SK-N-SH (cell line): ENCODE measurements at regions not wholly inside any gene's neighbourhood (a gene's known extent, or its start where the extent isn't known, plus 50 kb on each side); places are given as distances from the start of the nearest gene placed in this dataset.

Experiments
- CTCF ChIA-PET: fragments of 300-600, 350-600 bp; formaldehyde crosslinking; extraction: SDS; loops from one replicate; lab custom pipeline; 2021; lab: Yijun Ruan, JAX
- POLR2A ChIA-PET: fragments of 350-600 bp; sonication (Branson Sonifier 250); formaldehyde crosslinking; extraction: SDS; loops from one replicate; lab custom pipeline; 2020; ENCODE audit warnings: antibody characterized with exemption, inconsistent platforms; lab: Yijun Ruan, JAX
- DNase-seq: peaks from one replicate; pipeline ENCODE4 v3.0.0; 2012
- H2AFZ ChIP-seq: fragments of 200-600 bp; sonication (generic); 2 replicates; pipeline ENCODE4 v1.8.1; 2016; ENCODE audit warnings: antibody characterized with exemption, mild to moderate bottlenecking, low read depth
- H3F3A ChIP-seq: fragments of 200-600 bp; sonication (generic); replicated peaks from 2 replicates; pipeline ENCODE3; 2016; ENCODE audit warnings: antibody characterized with exemption, mild to moderate bottlenecking; ENCODE audit not compliant: insufficient read depth
- H3K27ac ChIP-seq, 2 experiments: fragments of 200-500 bp in 1 of 2; fragments of 200-600 bp in 1 of 2; sonication (Bioruptor generic) in 1 of 2; sonication (generic), shearing (Covaris generic) in 1 of 2; 2 replicates each; pipeline versions ENCODE4 v1.5.1 to v1.6.1; 2014 to 2016; ENCODE audit warnings: low read depth in 2 of 2, inconsistent platforms in 1 of 2, low read length in 1 of 2, mild to moderate bottlenecking in 1 of 2, mixed read lengths in 1 of 2
- H3K27me3 ChIP-seq: fragments of 200-600 bp; sonication (generic), shearing (Covaris generic); 2 replicates; pipeline ENCODE4 v1.6.1; 2016; ENCODE audit warnings: mixed run types; ENCODE audit not compliant: insufficient read depth
- H3K36me3 ChIP-seq, 2 experiments: fragments of 200-500 bp in 1 of 2; fragments of 200-600 bp in 1 of 2; sonication (Bioruptor generic) in 1 of 2; sonication (generic) in 1 of 2; replicated peaks in 1 of 2; 2 replicates each; pipeline versions ENCODE3 to v1.5.1; 2014 to 2016; ENCODE audit warnings: low read length in 1 of 2, mild to moderate bottlenecking in 1 of 2; ENCODE audit not compliant: insufficient read depth in 2 of 2, control insufficient read depth in 1 of 2
- H3K4me1 ChIP-seq, 2 experiments: fragments of 200-500 bp in 1 of 2; fragments of 200-600 bp in 1 of 2; sonication (Bioruptor generic) in 1 of 2; sonication (generic), shearing (Covaris generic) in 1 of 2; 2 replicates each; pipeline versions ENCODE4 v1.5.1 to v1.6.1; 2014 to 2016; ENCODE audit warnings: low read depth in 1 of 2, low read length in 1 of 2, mixed run types in 1 of 2; ENCODE audit not compliant: insufficient read depth in 2 of 2, control insufficient read depth in 1 of 2
- H3K4me2 ChIP-seq: fragments of 200-600 bp; sonication (generic), shearing (Covaris generic); 2 replicates; pipeline ENCODE4 v1.6.1; 2017; ENCODE audit warnings: mixed run types
- H3K4me3 ChIP-seq, 2 experiments: fragments of 200-500 bp in 1 of 2; fragments of 200-600 bp in 1 of 2; sonication (Bioruptor generic) in 1 of 2; sonication (generic), shearing (Covaris generic) in 1 of 2; 2 replicates each; pipeline versions ENCODE4 v1.5.1 to v1.8.1; 2014 to 2016; ENCODE audit warnings: low read depth in 2 of 2, inconsistent platforms in 1 of 2, low read length in 1 of 2, mild to moderate bottlenecking in 1 of 2, mixed read lengths in 1 of 2, moderate library complexity in 1 of 2
- H3K79me2 ChIP-seq: fragments of 200-600 bp; sonication (generic); 2 replicates; pipeline ENCODE4 v1.8.1; 2017; ENCODE audit warnings: mild to moderate bottlenecking; ENCODE audit not compliant: insufficient read depth
- H3K9ac ChIP-seq: fragments of 200-600 bp; sonication (generic); 2 replicates; pipeline ENCODE4 v1.6.1; 2017; ENCODE audit warnings: mixed run types
- H3K9me2 ChIP-seq: fragments of 200-600 bp; sonication (generic); 2 replicates; pipeline ENCODE4 v1.6.1; 2017; ENCODE audit warnings: mixed run types
- H3K9me3 ChIP-seq: fragments of 200-600 bp; sonication (generic); 2 replicates; pipeline ENCODE4 v1.6.1; 2017; ENCODE audit warnings: mixed run types, mild to moderate bottlenecking, moderate library complexity
- H4K20me1 ChIP-seq: fragments of 200-600 bp; sonication (generic); 2 replicates; pipeline ENCODE4 v1.6.1; 2017; ENCODE audit warnings: mild to moderate bottlenecking, mixed run types; ENCODE audit not compliant: insufficient read depth
- EZH2phosphoT487 ChIP-seq: fragments of 200-600 bp; sonication (generic); IDR thresholded peaks from 2 replicates; pipeline ENCODE4 v1.6.1; 2017; ENCODE audit warnings: low read depth, mixed run types, mild to moderate bottlenecking, antibody characterized with exemption, moderate library complexity, borderline replicate concordance
- IRF3 ChIP-seq: fragments of 150-350 bp; IDR thresholded peaks from 2 replicates; pipeline ENCODE4 v1.6.1; 2016; ENCODE audit warnings: mild to moderate bottlenecking, low read depth, low read length
- PBX3 ChIP-seq: IDR thresholded peaks from 2 replicates; pipeline ENCODE4; 2012
- POLR2AphosphoS5 ChIP-seq: IDR thresholded peaks from 2 replicates; pipeline ENCODE4 v1.6.1; 2012; ENCODE audit warnings: low read depth, low read length
- REST ChIP-seq: IDR thresholded peaks from 2 replicates; pipeline ENCODE4 v1.6.1; 2012; ENCODE audit warnings: mild to moderate bottlenecking, low read depth, low read length, moderate library complexity
- RFX5 ChIP-seq: IDR thresholded peaks from 2 replicates; pipeline ENCODE4 v1.6.1; 2012; ENCODE audit warnings: mild to moderate bottlenecking, improper control_type of control experiment, low read length
- TAF1 ChIP-seq: IDR thresholded peaks from 2 replicates; pipeline ENCODE4 v1.6.1; 2012; ENCODE audit warnings: low read depth, mild to moderate bottlenecking, low read length, moderate library complexity, borderline replicate concordance
- YY1 ChIP-seq: IDR thresholded peaks from 2 replicates; pipeline ENCODE4 v1.4.0; 2012; ENCODE audit warnings: low read depth, mild to moderate bottlenecking
- WGBS: methylation state at CpG from one replicate; pipeline ENCODE4 v1.1.6; 2017; ENCODE audit warnings: low lambda C conversion rate; 5-methylcytosine and 5-hydroxymethylcytosine counted together

GRCh38 chr10:130570074-130570473 is 433.9 kb downstream of the GLRX3 start:
- Histone ChIP-seq H4K20me1 (no peaks in the 10 kb centered on the region), H3K9ac (no peak overlapping the region), H3K4me1 (no peaks in the 10 kb centered on the region), H3K27me3 (no peaks in the 10 kb centered on the region), H3K79me2 (no peaks in the 10 kb centered on the region), H3K27ac (no peak overlapping the region), H3K9me2 (no peaks in the 10 kb centered on the region), H3K4me3 (no peak overlapping the region), H3K36me3 (no peaks in the 10 kb centered on the region), H3K9me3 (no peaks in the 10 kb centered on the region), H3K4me2 (no peak overlapping the region), H2AFZ (no peak overlapping the region), H3F3A (no peaks in the 10 kb centered on the region)
- DNase-seq, result no peak
- CTCF ChIA-PET, result no interaction called here
- WGBS, result 23% methylated on average over 7 of the region's 7 CpGs
- POLR2A ChIA-PET, result no interaction called here
- no peak for TF ChIP-seq REST
- no peak for TF ChIP-seq POLR2AphosphoS5
- no peak for TF ChIP-seq PBX3
- TF ChIP-seq RFX5, result no peak

GRCh38 chr10:130571674-130572073 is 435.5 kb downstream of the GLRX3 start:
- no peak for TF ChIP-seq YY1
- no peak for TF ChIP-seq IRF3
- no peak for TF ChIP-seq EZH2phosphoT487
- no peak for TF ChIP-seq TAF1
- no peaks in the 10 kb centered on the region for H4K20me1 ChIP-seq
- no peaks in the 10 kb centered on the region for H3K4me1 ChIP-seq
- H3F3A ChIP-seq, result no peaks in the 10 kb centered on the region
- H3K27ac ChIP-seq, result no peak overlapping the region
- no peak overlapping the region for H2AFZ ChIP-seq
- ChIA-PET CTCF (no interaction called here), POLR2A (no interaction called here)
- no peaks in the 10 kb centered on the region for H3K36me3 ChIP-seq
- no peak for DNase-seq
- H3K4me3 ChIP-seq, result no peak overlapping the region
- H3K9me3 ChIP-seq, result no peaks in the 10 kb centered on the region
- no peak overlapping the region for H3K4me2 ChIP-seq
- no peaks in the 10 kb centered on the region for H3K27me3 ChIP-seq
- H3K9ac ChIP-seq, result no peak overlapping the region
- H3K9me2 ChIP-seq, result no peaks in the 10 kb centered on the region
- WGBS, result 32% methylated on average over 9 of the region's 9 CpGs
- no peaks in the 10 kb centered on the region for H3K79me2 ChIP-seq
